ENCODE measurements at regions not wholly inside any gene's neighbourhood (a gene's known extent, or its start where the extent isn't known, plus 50 kb on each side); places are given as distances from the start of the nearest gene placed in this dataset.
A peak's percentile ranks its signal among the peaks of the same experiment; 100 is the strongest.
"Not testable (repeated sequence)": the region's sequence is repeated elsewhere in the genome, so short reads cannot be mapped to it uniquely, and the experiment has no call there.

GRCh38 chr7:120033114-120033513 is 239.9 kb upstream of the KCND2 start:
- intact Hi-C loops (cut with DNase I): no loop called here

GRCh38 chr7:120039138-120039537 is 233.8 kb upstream of the KCND2 start:
- no peak for DNase-seq (ENCODE audit: low spot score)
- intact Hi-C loops (cut with DNase I): no loop called here

More at GRCh38 chr7:120033114-120033513, 239.9 kb upstream of the KCND2 start:
- no peak for DNase-seq (ENCODE audit: low spot score)

DNA sequence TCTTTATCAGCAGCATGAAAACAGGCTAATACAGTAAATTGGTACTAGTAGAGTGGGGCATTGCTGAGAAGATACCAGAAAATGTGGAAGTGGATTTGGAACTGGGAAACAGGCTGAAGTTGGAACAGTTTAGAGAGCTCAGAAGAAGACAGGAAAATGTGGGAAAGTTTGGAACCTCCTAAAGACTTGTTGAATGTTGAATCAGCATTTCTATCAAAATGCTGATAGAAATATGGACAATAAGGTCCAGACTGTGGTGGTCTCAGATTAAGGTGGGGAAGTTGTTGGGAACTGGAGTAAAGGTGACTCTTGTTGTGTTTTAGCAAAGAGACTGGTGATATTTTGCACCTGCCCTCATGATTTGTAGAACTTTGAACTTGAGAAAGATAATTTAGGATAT is 231.2 kb upstream of the KCND2 start:
- DNase-seq (ENCODE audit: low spot score): no peak

DNA sequence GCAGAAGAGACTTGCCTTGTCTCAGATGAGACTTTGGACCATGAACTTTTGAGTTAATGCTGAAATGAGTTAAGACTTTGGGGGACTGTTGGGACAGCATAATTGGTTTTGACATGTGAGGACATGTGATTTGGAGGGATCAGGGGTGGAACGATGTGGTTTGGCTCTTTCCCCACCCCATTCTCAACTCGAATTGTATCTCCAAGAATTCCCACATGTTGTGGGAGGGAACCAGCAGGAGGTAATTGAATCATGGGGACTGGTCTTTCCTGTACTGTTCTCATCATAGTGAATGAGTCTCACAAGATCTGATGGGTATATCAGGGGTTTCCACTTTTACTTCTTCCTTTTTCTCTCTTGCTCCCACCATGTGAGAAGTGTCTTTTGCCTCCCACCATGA is 229.7 kb upstream of the KCND2 start:
- no peak for DNase-seq (ENCODE audit: low spot score)
- intact Hi-C loops (cut with DNase I): no loop called here

More for the DNA sequence above, 231.2 kb upstream of the KCND2 start:
- intact Hi-C loops (cut with DNase I): no loop called here

GRCh38 chr7:120052884-120053382 is 220.0 kb upstream of the KCND2 start:
- DNase-seq (ENCODE audit: low spot score): peak; percentile 84
- intact Hi-C loops (cut with DNase I): no loop called here

DNA sequence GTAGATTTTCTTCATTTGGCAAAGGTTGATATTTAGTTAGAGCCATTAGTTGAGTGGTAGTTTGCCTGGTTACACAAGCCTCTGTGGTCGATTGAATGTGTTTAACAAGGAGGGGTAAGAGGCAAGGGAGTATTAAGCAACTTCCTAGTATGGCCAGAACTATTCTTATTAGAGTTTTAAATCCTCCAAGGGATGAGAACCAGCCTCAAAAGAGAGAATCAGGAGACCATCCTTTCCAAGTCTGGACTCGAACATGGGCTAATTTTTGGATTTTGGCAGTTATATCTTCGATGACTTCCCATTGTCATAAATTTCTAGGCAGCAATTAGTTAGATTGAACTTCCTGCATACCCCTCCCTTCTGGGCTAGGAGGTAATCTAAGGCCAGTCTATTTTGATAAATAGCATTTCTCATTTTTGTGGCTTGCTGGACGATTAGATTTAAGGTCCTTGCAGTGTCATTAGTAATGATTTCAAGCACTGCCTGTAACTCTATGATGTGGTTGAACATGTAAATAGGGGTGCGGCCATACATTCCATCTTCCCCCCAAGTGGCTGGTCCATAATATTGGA is 219.5 kb upstream of the KCND2 start:
- intact Hi-C loops (cut with DNase I): no loop called here

DNA sequence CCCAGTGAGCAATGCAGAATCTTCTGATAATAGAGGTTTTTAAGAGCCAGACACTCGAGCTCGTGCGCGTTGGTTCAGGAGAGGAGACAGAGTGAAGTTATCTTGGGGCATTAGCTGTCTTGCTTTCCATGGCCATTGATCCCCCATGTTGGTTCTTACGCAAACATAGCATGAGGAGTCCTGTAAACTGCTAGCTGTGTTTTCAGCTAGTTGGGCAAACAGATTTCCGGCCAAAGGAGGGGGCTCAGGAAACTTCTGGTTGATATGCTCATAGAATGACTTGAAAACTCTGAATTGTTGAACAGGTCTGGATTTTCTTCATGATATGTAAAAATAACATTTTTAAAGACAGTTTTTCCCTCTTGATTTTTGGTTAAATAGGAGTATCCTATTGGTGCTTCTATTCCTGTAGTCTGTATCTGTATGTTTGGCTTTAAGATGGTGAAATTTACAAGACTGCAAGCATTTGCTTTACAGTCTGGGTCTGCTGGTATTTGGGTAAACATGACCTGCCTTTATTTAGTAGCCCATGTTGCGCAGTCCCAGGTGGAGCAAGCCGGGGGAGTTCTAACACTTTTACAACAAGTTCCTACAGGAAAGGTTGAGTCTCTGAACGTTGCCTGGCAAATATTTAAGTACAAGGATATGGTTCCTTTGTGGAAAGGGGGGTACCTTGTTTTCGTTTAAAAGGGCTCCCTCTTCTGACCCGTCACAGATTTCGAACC is 218.4 kb upstream of the KCND2 start:
- intact Hi-C loops (cut with DNase I): no loop called here
- no peak for DNase-seq (ENCODE audit: low spot score)

More for the DNA sequence above, 219.5 kb upstream of the KCND2 start:
- no peak for DNase-seq (ENCODE audit: low spot score)

DNA sequence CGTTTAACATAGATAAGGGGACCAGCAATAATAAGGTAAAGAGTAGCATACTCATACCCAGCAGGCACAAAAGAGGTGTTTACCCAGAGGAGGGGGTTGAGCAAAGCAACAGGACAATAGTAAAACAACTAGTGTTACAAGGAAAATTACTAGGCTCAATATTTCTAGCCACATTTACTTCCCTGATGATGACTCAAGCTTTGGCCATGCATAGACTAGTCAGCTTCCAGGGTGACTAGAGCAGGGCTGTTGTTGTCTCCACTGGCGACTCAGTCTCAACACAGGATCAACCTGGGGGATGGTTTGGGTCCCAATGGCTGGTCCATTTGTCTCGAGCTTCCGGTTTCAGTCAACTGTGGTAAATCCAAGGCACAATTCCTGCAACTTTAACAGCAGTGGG is 217.7 kb upstream of the KCND2 start:
- intact Hi-C loops (cut with DNase I): no loop called here
- DNase-seq (ENCODE audit: low spot score): no peak

DNA sequence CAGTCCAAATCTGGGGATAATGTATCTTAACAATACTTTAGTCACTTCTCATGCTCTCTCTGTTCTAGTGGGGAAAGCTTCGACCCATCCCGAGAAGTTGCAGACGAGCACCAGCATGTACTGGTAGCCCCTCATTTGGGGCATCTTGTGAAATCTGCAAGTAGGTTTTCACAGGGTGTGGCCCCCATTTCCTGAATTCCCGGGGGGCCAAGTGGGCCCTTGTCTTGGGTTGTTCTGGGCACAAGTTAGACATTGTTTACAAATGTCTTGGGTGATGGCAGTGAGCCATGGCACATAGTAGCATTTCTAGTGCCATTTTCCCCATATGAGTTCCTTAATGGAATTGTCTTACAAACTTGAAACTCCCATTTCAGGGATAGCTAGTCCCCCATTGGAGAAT is 216.7 kb upstream of the KCND2 start:
- intact Hi-C loops (cut with DNase I): no loop called here
- no peak for DNase-seq (ENCODE audit: low spot score)

- no peak for DNase-seq (ENCODE audit: low spot score)
- intact Hi-C loops (cut with DNase I): no loop called here
These were observed 213.3 kb upstream of the KCND2 start for GRCh38 chr7:120059641-120060040.

GRCh38 chr7:120060281-120060680 is 212.7 kb upstream of the KCND2 start:
- no peak for DNase-seq (ENCODE audit: low spot score)
- intact Hi-C loops (cut with DNase I): no loop called here

DNA sequence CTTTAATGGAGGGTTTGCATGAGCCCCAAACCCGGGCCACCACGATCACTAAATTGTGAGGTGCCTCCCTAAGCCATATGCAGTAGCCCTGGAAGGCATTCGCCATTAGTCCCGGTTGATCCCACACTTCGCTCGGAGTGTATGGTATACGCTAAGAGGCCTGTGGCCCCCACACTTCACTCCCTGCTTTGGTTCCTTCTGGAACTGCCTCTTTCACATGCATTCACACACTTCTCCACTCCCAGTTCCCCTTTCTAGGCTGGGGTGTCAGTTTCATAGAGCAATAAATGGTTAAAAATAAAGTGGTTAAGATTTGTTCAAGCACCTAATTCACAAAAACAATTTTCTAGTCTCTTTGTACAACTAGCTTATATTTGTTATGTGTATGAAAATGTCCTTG is 212.1 kb upstream of the KCND2 start:
- intact Hi-C loops (cut with DNase I): no loop called here
- DNase-seq (ENCODE audit: low spot score): no peak

DNA sequence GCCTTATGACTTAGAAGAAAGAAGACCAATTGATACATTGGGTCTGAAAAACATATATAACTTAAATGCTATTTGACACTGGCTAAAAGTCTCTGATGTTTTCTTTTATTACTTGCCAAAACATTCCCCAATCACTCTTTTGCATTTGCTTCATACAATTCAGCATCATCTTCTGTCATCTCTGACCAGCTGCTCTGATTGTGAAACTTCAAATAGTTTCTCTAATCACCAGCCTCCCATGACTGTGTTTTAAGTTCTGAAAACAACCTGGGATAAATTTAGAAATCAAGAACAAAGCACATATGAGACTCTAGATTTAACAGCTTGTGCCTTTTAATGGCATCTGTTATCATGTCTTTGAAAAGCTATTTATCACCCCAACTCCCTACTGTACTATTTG is 208.4 kb upstream of the KCND2 start:
- DNase-seq (ENCODE audit: low spot score): no peak
- intact Hi-C loops (cut with DNase I): no loop called here

DNA sequence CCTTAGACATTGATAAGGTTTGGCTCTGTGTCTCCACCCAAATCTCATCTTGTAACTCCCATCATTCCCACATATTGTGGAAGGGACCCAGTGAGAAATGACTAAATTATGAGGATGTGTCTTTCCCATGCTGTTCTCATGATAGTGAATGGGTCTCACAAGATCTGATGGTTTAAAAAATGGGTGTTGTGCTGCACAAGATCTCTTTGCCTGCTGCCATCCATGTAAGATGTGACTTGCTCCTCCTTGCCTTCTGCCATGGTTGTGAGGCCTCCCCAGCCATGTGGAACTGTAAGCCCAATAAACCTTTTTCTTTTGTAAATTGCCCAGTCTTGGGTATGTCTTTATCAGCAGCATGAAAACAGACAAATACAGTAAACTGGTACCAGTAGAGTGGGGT is 206.1 kb upstream of the KCND2 start:
- DNase-seq (ENCODE audit: low spot score); intact Hi-C loops (cut with DNase I): not testable (repeated sequence)

DNA sequence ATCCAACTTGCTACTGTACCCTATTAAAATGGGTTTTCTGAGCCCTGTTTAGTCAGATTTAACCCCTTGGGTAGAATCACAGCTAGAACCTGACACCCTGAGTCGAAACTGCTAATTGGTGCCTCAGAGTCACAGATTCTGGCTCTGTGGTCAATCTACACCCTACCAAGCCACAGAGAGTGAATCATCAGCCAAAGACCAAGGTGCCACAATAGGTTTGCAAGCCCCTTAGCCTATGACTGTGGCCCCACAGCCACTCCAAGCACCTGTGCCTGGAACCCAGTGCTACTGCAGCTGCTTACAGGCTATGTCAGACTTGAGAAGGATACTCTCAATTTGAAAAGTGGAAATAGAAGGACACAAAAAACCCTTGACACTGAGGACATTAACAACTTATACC is 202.8 kb upstream of the KCND2 start:
- intact Hi-C loops (cut with DNase I): no loop called here
- DNase-seq (ENCODE audit: low spot score): no peak

GRCh38 chr7:120077777-120078176 is 195.2 kb upstream of the KCND2 start:
- intact Hi-C loops (cut with DNase I): no loop called here
- DNase-seq (ENCODE audit: low spot score): no peak

GRCh38 chr7:120079022-120079421 is 194.0 kb upstream of the KCND2 start:
- no peak for DNase-seq (ENCODE audit: low spot score)
- intact Hi-C loops (cut with DNase I): no loop called here

DNA sequence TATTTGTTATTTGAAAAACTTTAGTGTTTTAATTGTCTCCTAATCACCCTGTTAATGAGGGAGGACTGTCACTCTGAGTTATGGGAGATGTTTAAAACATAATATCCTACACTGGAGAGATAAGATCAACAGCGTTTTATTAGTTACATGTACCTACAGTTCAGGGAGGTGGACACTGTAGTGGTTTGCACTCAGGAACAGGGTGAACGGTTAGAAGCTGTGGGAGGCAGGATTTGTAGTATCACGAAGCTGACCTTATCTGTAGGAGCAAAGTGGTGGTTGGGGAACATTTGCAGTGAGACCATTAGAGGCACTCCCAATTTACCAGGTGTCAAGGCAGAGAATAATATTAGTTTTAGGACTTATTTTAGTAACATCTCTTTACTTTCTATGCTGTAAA is 193.3 kb upstream of the KCND2 start:
- DNase-seq (ENCODE audit: low spot score): no peak
- intact Hi-C loops (cut with DNase I): no loop called here

- DNase-seq (ENCODE audit: low spot score); intact Hi-C loops (cut with DNase I): not testable (repeated sequence)
These were observed 186.5 kb upstream of the KCND2 start for GRCh38 chr7:120086468-120086867.

DNA sequence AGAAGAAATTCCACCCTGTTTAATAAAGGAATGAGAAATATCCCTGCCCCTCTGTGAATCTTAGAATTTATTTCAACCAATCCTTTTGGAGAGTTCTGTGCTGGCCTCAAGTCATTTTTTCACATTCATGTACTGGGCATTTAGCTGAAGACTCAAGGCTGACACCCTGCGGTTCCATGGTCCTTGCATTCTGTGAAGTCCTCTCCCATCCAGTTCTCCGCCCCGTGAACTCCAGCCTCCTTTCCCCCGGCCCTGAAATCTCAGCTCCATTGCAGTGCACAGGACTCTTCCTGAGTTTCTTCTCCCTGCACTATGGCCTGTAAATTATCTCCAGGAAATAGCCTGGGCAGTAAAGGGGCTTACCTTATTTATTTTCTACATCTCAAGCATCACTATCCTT is 183.0 kb upstream of the KCND2 start:
- no peak for DNase-seq (ENCODE audit: low spot score)
- intact Hi-C loops (cut with DNase I): no loop called here

GRCh38 chr7:120091807-120092206 is 181.2 kb upstream of the KCND2 start:
- intact Hi-C loops (cut with DNase I): no loop called here
- DNase-seq (ENCODE audit: low spot score): no peak
